Activated T-cell treated with anti-CD3 and anti-CD28 coated beads for 1 hour (primary cell): ENCODE measurements at regions not wholly inside any gene's neighbourhood (a gene's known extent, or its start where the extent isn't known, plus 50 kb on each side); places are given as distances from the start of the nearest gene placed in this dataset.

Experiments
- DNase-seq: peaks from one replicate; pipeline ENCODE4 v3.0.0-alpha.2; 2020; ENCODE audit warnings: low read depth

- DNase-seq, result no peak
These were observed 115.2 kb downstream of the MRPL14 start for GRCh38 chr6:44012078-44012493.

DNA sequence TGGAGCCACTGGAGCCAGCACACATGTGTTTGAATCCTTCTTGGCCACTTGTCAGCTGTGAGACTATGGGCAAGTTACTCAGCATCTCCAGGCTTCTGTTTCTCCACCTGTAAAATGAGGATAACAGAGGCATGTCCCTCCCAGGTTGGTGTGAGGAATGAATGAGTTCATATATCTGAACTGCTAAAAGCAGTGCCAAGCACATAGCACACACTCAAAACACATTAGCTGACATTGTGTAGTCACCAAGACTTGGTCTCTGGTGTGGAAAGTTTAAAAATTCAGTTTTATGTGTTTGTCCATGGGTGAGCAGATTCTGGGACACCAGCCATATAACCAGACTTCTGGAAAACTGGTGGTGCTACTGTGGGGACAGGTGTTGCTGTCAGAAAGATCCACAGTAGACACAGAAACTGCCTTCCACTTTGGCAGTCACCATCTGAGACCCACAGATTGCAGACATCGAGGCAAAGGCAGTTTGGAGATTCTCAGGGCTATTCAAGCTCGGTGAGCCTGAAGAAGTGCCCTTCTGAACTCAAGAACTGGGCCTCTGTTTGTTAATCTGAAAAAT lies 115.8 kb downstream of the MRPL14 start:
- DNase-seq, result no peak

- no peak for DNase-seq
These were observed 116.6 kb downstream of the MRPL14 start for GRCh38 chr6:44010411-44011349.

DNA sequence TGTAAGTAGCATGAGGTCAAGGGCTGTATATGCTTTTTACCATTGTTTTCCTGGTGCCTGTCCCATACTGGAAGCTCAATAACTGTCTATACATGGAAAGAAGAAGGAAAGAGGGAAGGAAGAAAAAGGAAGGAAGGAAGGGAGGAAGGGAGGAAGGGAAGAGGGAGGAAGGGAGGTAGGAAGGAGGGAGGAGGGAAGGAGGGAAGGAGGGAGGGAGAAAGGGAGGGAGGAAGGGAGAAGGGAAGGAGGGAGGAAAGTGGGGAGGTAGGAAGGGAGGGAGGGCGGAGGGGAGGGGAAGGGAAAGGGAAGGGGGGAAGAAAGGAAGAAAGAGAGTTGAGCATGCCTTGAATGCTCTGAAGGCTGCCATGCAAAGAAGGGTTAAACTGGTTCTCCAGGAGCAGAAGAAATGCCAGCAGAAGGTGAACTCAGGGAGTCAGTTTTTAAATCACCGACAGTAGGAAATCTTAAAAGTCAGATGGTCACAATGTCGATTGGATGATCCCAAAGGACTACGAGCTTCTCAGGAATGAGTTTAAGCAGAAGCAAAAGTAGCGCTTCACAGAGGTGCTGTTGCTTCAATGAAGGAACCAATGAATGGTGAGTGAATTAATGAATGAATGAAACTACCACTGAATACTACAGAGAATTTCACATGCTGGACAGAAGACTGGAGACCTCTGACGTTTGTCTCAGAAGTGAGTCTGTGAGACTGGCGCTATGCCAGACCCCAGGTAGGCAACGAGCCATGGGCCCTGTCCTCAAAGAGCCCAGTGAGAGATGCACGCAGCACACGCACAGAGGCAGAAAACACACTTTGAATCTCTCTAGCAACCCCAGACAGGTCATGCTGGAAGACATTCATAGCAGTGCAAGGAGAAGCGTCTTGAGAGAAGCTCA lies 117.6 kb downstream of the MRPL14 start:
- DNase-seq, result no peak

- DNase-seq, result no peak
These were observed 118.4 kb downstream of the MRPL14 start for GRCh38 chr6:44008821-44009370.

- DNase-seq, result no peak
These were observed 119.2 kb downstream of the MRPL14 start for GRCh38 chr6:44007818-44008621.

DNA sequence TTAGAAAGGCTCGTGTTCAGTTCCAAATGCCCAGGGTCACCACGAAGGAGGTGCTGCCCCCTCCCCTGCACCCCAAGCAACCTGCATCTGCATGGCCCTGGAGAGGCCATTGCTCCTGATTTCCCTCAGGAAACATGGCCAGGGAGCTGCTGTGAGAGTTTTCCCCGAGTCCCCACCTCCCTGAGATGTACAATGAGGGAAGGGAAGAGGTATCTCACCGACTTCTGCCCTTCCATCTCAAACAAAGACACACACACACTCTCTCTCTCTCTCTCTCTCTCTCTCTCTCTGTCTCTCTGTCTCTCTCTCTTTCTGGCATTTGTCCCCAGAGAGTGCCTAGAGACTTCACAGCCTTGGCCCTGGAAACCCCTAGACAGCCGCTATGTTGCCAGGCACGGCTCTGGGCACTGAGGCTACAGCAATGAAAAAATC lies 120.4 kb downstream of the MRPL14 start:
- no peak for DNase-seq

DNA sequence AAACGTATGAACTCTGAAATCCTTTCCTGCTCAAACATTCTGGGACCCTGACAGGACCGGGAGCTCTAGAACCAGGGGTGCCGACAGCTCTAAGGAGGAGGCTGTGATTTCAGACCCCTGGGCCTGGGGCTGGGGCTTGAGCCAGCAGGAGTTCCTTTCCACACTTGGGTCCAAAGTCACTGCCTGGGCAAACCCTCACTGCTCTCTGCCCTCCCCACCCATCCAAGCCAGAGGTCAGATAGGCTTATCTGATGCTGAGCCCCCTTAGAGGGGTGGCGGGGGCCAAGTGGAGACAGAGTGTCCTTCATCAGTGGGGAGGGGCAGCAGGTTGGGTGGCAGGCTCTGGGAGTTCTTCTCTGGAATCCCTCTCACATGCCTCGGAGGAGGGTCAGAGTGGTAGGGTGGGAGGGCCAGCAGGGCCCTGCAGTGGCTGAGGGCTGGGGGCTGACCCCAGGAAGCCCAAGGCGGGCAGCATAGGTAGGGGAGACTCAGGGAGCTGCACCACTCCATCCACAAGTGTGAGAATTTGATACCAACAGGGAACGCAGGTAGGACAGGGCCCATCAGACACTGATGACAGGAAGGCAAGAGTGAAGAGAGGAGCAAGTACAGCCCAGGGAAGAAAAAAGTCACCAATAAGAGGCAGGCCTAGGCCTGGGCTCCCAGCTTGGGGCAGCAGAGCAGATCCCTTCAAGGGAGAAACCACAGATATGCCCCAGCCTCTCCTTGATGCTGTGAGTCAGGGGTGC lies 121.0 kb downstream of the MRPL14 start:
- DNase-seq, result no peak

- DNase-seq, result no peak
These were observed 121.7 kb downstream of the MRPL14 start for GRCh38 chr6:44005507-44005903.

- no peak for DNase-seq
These were observed 122.4 kb downstream of the MRPL14 start for GRCh38 chr6:44004625-44005506.

DNA sequence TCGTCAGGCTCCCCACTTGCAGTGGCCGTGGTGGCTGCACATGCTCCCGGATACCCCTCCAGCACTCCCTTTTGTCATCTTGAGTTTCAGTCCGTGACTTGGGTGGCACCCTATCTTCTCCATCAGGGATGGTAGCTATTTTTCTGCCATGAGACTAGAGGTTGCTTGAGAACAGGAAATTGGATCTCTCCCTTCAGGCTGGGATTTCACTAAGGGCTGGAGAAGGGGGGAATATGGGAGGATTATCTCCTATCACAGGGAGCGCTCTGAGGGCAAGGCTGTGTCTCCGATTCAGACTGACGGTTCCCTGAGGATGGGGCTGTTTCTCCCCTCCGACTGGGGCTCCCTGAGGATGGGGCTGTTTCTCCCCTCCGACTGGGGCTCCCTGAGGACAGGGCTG lies 123.1 kb downstream of the MRPL14 start:
- no peak for DNase-seq

GRCh38 chr6:44003345-44004061 lies 123.7 kb downstream of the MRPL14 start:
- peak; percentile 11 for DNase-seq

GRCh38 chr6:44002593-44003344 lies 124.5 kb downstream of the MRPL14 start:
- DNase-seq, result peak; percentile 42

DNA sequence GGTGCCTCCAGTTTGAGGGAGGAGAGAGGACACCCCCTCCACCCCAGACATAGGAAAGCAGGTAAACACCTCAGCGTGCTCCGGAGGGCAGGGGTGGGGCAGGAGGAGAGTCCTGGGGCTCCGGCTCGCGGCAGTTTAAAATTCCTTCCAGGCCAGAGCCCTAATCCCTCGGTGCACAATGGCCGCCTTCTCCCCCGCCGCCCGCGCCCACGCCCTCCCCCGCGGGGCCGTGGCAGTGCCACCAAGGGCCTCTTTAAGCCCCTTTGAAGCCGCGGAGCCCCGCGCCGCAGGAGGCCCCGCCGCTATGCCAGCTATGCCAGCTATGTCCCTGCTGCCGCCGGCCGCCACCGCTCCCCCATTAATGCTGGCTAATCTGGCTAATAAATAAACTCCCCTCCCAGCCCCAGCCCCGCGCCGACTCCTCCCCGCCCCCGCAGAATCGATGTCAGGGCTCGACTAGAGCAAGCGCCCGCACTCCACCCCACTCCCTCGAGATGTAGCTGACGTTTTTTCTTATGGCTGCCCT lies 125.1 kb downstream of the MRPL14 start:
- DNase-seq, result no peak

GRCh38 chr6:44001318-44002066 lies 125.8 kb downstream of the MRPL14 start:
- no peak for DNase-seq

GRCh38 chr6:44000164-44000842 lies 126.9 kb downstream of the MRPL14 start:
- no peak for DNase-seq

DNA sequence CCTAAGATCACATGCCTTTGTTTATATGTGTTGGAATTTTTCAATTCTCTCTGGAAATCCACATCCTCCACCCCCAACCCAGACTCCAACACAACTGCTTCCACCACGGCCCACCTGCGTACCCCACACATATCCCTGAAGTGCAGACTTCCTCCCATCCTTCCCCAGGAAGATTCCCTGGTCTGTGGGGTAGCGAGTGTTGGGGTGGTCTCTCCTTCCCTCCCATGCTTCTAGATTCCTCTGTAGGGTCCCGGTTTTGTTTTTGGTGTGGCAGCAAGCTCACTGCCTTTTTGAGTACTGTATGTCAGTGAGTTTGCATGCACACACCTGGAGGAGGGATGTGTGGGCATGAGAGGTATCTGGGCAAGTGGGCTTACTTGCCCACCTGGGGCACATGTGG lies 127.6 kb downstream of the MRPL14 start:
- no peak for DNase-seq
